Prostate gland (tissue), 2 donors: ENCODE measurements at regions not wholly inside any gene's neighbourhood (a gene's known extent, or its start where the extent isn't known, plus 50 kb on each side); places are given as distances from the start of the nearest gene placed in this dataset.

Experiments used
- POLR2A ChIP-seq: fragments of 450-650 bp; IDR thresholded peaks from one replicate; pipeline ENCODE4 v1.6.1; 2016; ENCODE audit warnings: antibody characterized with exemption, mild to moderate bottlenecking
- TF ChIP-seq, protein P1 (sequence below), 4 experiments: fragments of 200-600 bp in 2 of 4; fragments of 450-650 bp in 2 of 4; sonication (generic) in 2 of 4; IDR thresholded peaks; 1 replicate in 3 of 4; 2 replicates in 1 of 4; pipeline ENCODE4 v1.5.1; 2016 to 2019; ENCODE audit warnings: antibody characterized with exemption in 4 of 4, mild to moderate bottlenecking in 2 of 4, moderate library complexity in 2 of 4

DNA sequence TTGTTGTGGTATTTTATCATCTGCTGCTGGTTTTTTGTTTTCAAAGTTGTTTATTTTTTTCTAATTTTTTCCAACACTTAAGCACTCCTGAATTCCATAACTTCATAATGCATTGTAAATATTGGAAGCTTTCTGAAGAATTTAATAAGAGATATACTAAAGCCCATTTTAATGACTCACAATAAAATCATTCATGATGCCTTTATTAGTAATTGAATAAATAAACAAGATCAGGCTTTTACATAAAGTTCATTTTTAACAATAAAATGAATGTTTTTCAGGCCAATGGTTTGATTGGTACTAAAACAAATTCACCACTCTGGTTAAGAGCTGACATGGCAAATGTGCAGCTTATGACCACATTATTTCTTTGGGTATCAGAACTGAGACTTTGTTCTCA lies 408.2 kb upstream of the SMIM31 start:
- TF ChIP-seq, protein P1, sequence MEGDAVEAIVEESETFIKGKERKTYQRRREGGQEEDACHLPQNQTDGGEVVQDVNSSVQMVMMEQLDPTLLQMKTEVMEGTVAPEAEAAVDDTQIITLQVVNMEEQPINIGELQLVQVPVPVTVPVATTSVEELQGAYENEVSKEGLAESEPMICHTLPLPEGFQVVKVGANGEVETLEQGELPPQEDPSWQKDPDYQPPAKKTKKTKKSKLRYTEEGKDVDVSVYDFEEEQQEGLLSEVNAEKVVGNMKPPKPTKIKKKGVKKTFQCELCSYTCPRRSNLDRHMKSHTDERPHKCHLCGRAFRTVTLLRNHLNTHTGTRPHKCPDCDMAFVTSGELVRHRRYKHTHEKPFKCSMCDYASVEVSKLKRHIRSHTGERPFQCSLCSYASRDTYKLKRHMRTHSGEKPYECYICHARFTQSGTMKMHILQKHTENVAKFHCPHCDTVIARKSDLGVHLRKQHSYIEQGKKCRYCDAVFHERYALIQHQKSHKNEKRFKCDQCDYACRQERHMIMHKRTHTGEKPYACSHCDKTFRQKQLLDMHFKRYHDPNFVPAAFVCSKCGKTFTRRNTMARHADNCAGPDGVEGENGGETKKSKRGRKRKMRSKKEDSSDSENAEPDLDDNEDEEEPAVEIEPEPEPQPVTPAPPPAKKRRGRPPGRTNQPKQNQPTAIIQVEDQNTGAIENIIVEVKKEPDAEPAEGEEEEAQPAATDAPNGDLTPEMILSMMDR (IDR thresholded peaks at IDR 0.05): no peak
- TF ChIP-seq POLR2A: no peak
